ENCODE measurements at regions not wholly inside any gene's neighbourhood (a gene's known extent, or its start where the extent isn't known, plus 50 kb on each side); places are given as distances from the start of the nearest gene placed in this dataset.

- Histone ChIP-seq H3K27me3 (ENCODE audit: low read depth) (peaks cover 49% of the 10 kb centered on the region), H3K36me3 (no peaks in the 10 kb centered on the region), H3K4me1 (no peaks in the 10 kb centered on the region), H3K4me3 (no peak overlapping the region), H3K9me3 (replicated peaks) (no peaks in the 10 kb centered on the region), H3K27ac (replicated peaks) (no peak overlapping the region)
- DNase-seq: no peak
- intact Hi-C loops (cut with micrococcal nuclease): no loop called here
- TF ChIP-seq, protein P1, sequence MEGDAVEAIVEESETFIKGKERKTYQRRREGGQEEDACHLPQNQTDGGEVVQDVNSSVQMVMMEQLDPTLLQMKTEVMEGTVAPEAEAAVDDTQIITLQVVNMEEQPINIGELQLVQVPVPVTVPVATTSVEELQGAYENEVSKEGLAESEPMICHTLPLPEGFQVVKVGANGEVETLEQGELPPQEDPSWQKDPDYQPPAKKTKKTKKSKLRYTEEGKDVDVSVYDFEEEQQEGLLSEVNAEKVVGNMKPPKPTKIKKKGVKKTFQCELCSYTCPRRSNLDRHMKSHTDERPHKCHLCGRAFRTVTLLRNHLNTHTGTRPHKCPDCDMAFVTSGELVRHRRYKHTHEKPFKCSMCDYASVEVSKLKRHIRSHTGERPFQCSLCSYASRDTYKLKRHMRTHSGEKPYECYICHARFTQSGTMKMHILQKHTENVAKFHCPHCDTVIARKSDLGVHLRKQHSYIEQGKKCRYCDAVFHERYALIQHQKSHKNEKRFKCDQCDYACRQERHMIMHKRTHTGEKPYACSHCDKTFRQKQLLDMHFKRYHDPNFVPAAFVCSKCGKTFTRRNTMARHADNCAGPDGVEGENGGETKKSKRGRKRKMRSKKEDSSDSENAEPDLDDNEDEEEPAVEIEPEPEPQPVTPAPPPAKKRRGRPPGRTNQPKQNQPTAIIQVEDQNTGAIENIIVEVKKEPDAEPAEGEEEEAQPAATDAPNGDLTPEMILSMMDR (IDR thresholded peaks at IDR 0.05; ENCODE audit: borderline replicate concordance): no peak
Measured at GRCh38 chr20:60236613-60237012, 278.4 kb downstream of the CDH26 start.

DNA sequence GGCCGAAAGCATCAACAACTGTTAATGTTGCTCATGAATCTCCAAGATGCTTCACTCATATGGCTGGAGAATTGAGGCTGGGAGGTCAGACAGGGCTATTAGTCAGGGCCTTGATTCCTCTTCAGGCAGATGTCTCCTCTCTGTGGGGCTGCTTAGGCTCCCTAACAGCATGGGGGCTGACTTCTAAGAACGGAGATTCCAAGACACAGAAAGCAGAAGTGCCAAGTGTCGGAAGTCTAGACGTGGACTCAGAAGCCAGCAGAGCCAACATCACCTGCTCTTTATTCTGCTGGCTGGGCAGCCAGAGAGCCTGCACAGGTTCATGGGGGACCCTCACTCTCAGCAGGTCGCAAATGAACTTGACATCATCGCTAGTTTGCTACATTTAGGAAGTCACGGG, 279.8 kb downstream of the CDH26 start:
- H3K27ac ChIP-seq (replicated peaks): no peak overlapping the region
- intact Hi-C loops (cut with micrococcal nuclease): no loop called here
- no peak for DNase-seq
- peaks cover 49% of the 10 kb centered on the region for H3K27me3 ChIP-seq (ENCODE audit: low read depth)
- TF ChIP-seq, protein P1 (IDR thresholded peaks at IDR 0.05; ENCODE audit: borderline replicate concordance): no peak
- no peaks in the 10 kb centered on the region for H3K4me1 ChIP-seq
- H3K4me3 ChIP-seq: no peak overlapping the region
- H3K36me3 ChIP-seq: no peaks in the 10 kb centered on the region
- no peaks in the 10 kb centered on the region for H3K9me3 ChIP-seq (replicated peaks)

DNA sequence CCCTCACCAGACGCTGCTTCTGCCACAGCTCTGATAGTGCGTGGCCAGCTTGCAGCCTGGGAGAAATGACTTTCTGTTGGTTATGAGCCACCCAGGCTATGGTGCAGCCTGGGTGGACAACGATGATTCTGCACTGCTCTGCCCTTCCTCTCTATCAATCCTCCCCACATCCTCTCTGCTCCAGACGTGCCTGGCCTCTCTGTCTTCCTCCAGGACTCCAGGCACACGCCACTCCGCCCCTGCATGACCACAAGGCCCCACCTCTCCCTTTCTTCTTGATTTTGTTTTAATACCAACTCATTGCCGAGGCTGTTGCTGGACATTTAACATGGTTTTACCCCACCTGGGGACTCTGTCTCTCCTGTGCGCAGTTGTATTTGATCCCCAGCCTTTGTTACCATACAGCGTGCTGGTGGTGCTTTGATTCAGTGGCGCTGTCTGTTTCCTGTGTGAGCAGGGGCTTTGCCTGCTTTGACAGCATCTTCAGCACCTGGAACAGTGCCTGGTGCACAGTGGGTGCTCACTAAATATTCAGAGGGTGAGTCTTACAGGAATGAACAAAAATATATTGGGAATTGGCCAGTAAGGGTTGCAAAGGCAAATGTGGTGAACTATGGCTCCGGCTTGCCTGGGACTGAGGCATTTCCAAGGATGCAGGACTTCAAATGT, 280.9 kb downstream of the CDH26 start:
- H3K4me1 ChIP-seq: no peaks in the 10 kb centered on the region
- no peak overlapping the region for H3K4me3 ChIP-seq
- H3K36me3 ChIP-seq: no peaks in the 10 kb centered on the region
- TF ChIP-seq, protein P1 (IDR thresholded peaks at IDR 0.05; ENCODE audit: borderline replicate concordance): no peak
- intact Hi-C loops (cut with micrococcal nuclease): no loop called here
- H3K27me3 ChIP-seq (ENCODE audit: low read depth): peaks cover 55% of the 10 kb centered on the region
- no peak for DNase-seq
- no peaks in the 10 kb centered on the region for H3K9me3 ChIP-seq (replicated peaks)
- H3K27ac ChIP-seq (replicated peaks): no peak overlapping the region

DNA sequence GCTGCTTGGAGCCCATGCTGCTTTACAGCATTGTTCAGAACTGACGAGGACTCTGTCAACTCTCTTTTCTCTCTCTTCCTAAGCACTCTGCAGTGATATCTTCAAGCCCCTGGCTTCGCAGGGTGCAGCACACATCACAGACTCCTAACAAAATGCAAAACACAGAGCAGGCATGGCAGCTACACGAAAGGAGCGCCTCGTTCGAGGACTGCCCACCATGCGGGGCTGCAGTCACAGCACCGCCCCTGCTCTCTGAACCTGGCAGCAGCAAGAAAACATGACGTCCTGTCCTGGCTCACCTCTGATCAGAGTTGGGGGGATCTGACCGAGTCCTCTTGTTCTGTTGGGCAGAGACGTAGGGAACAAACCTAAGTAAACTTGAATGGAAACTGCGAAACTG, 281.7 kb downstream of the CDH26 start:
- no peaks in the 10 kb centered on the region for H3K4me1 ChIP-seq
- DNase-seq: no peak
- H3K36me3 ChIP-seq: no peaks in the 10 kb centered on the region
- TF ChIP-seq, protein P1 (IDR thresholded peaks at IDR 0.05; ENCODE audit: borderline replicate concordance): no peak
- peaks cover 54% of the 10 kb centered on the region for H3K27me3 ChIP-seq (ENCODE audit: low read depth)
- intact Hi-C loops (cut with micrococcal nuclease): no loop called here
- H3K9me3 ChIP-seq (replicated peaks): no peaks in the 10 kb centered on the region
- no peak overlapping the region for H3K4me3 ChIP-seq
- H3K27ac ChIP-seq (replicated peaks): no peak overlapping the region

- H3K27ac ChIP-seq (replicated peaks): no peak overlapping the region
- no peak for DNase-seq
- intact Hi-C loops (cut with micrococcal nuclease): no loop called here
- no peak overlapping the region for H3K4me3 ChIP-seq
- no peaks in the 10 kb centered on the region for H3K36me3 ChIP-seq
- H3K27me3 ChIP-seq (ENCODE audit: low read depth): peaks cover 51% of the 10 kb centered on the region
- no peaks in the 10 kb centered on the region for H3K4me1 ChIP-seq
- no peaks in the 10 kb centered on the region for H3K9me3 ChIP-seq (replicated peaks)
- TF ChIP-seq, protein P1 (IDR thresholded peaks at IDR 0.05; ENCODE audit: borderline replicate concordance): no peak
Measured at GRCh38 chr20:60240415-60240814, 282.2 kb downstream of the CDH26 start.
